Naive thymus-derived CD8-positive, alpha-beta T cell (primary cell): ENCODE measurements at regions not wholly inside any gene's neighbourhood (a gene's known extent, or its start where the extent isn't known, plus 50 kb on each side); places are given as distances from the start of the nearest gene placed in this dataset.

Source experiments
- ATAC-seq, 2 donors: fragments of 150-1000 bp; cut with Tn5 transposase in 1 of 2; sonication (Bioruptor Pico), chemical (Tn5 transposase) in 1 of 2; 1 replicate in 1 of 2; 2 replicates in 1 of 2; pipeline ENCODE4 v1.10.0; 2021; ENCODE audit warnings: mild to moderate bottlenecking in 2 of 2, moderate library complexity in 2 of 2
- POLR2A ChIA-PET: fragments of 350-600 bp; sonication (Branson Sonifier 250); formaldehyde crosslinking; loops from one replicate; lab custom pipeline; 2021; ENCODE audit warnings: antibody characterized with exemption; lab: Charles Lee
- DNase-seq, 10 donors: peaks; one replicate each; pipeline versions ENCODE4 v3.0.0 to v3.0.0-alpha.2; 2020 to 2022
- H3K27ac Mint-ChIP-seq, 10 donors: one replicate each; pipeline ENCODE4 v1.8.0; 2020 to 2022; ENCODE audit warnings: mild to moderate bottlenecking in 10 of 10, mixed read lengths in 10 of 10, moderate library complexity in 4 of 10, inconsistent platforms in 1 of 10
- H3K27me3 Mint-ChIP-seq, 5 donors: one replicate each; pipeline ENCODE4 v1.8.0; 2021 to 2022; ENCODE audit warnings: mixed read lengths in 5 of 5
- H3K36me3 Mint-ChIP-seq, 3 donors: one replicate each; pipeline ENCODE4 v1.8.0; 2020 to 2022; ENCODE audit warnings: mixed read lengths in 3 of 3, mild to moderate bottlenecking in 2 of 3, inconsistent platforms in 1 of 3
- H3K4me1 Mint-ChIP-seq, 4 donors: one replicate each; pipeline ENCODE4 v1.8.0; 2021 to 2022; ENCODE audit warnings: mixed read lengths in 4 of 4
- H3K4me3 Mint-ChIP-seq, 10 donors: one replicate each; pipeline ENCODE4 v1.8.0; 2020 to 2022; ENCODE audit warnings: mild to moderate bottlenecking in 10 of 10, mixed read lengths in 10 of 10, moderate library complexity in 6 of 10, inconsistent platforms in 1 of 10
- H3K9me3 Mint-ChIP-seq, 9 donors: one replicate each; pipeline ENCODE4 v1.8.0; 2020 to 2022; ENCODE audit warnings: mixed read lengths in 9 of 9, mild to moderate bottlenecking in 3 of 9, inconsistent platforms in 1 of 9, moderate library complexity in 1 of 9

DNA sequence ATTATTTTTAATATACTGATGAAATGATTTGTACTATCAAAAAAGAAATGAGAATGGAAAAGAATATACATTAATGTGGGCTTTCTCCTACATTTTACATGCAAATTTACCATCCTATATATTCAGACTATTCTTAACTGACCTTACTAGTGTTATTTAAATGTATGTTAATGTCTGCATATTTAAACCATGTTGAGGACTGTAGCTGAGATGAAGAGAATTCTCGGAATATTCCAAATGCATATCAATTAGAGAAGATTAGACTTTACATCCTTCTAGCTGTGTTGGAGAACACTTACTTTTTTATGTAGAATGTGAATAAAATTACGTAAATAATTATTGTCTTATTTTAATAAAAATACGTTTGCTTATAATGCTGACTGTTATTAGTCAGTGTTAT lies 990.1 kb upstream of the LRFN5 start:
- peaks cover 0 to 3% (median 0%) of the 10 kb centered on the region in 5 donors for H3K27me3 Mint-ChIP-seq
- peaks cover 0 to 15% (median 2%) of the 10 kb centered on the region in 9 donors for H3K9me3 Mint-ChIP-seq
- H3K4me1 Mint-ChIP-seq, result no peaks in the 10 kb centered on the region
- no peak for ATAC-seq
- DNase-seq, result no peak
- no peaks in the 10 kb centered on the region for H3K36me3 Mint-ChIP-seq
- H3K27ac Mint-ChIP-seq, result no peak overlapping the region
- no peak overlapping the region for H3K4me3 Mint-ChIP-seq
- POLR2A ChIA-PET, result no interaction called here

- ATAC-seq (no peak), DNase-seq (no peak)
- H3K9me3 Mint-ChIP-seq, result peaks cover 0 to 4% (median 0%) of the 10 kb centered on the region in 9 donors
- no peaks in the 10 kb centered on the region for H3K27me3 Mint-ChIP-seq
- no peak overlapping the region for H3K27ac Mint-ChIP-seq
- no peaks in the 10 kb centered on the region for H3K36me3 Mint-ChIP-seq
- no peaks in the 10 kb centered on the region for H3K4me1 Mint-ChIP-seq
- POLR2A ChIA-PET, result no interaction called here
- no peak overlapping the region for H3K4me3 Mint-ChIP-seq
Measured at GRCh38 chr14:40601063-40601462, 1005.6 kb upstream of the LRFN5 start.

DNA sequence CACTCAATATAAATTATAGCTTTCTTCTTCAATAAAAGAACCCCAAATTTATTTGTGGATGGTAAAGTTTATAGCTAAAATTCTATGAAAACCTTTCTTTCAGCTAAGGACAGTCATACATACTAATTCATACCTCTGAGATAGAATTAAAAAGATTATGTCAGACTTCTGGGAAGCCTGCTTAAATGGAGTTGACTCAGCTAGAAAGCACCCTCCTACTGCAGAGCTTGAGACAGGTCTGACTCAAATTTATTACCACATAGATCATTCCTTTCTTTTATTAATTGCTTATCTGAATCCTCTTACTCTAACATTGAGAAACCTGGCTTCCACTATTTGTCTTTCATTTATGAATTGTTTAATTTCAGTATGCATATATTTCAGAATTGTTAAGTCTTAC lies 1007.0 kb upstream of the LRFN5 start:
- Mint-ChIP-seq H3K36me3 (no peaks in the 10 kb centered on the region), H3K27ac (no peak overlapping the region), H3K4me3 (no peak overlapping the region), H3K9me3 (peaks cover 0 to 2% (median 0%) of the 10 kb centered on the region in 9 donors), H3K4me1 (no peaks in the 10 kb centered on the region), H3K27me3 (no peaks in the 10 kb centered on the region)
- no peak for DNase-seq
- ATAC-seq, result no peak
- POLR2A ChIA-PET, result no interaction called here

DNA sequence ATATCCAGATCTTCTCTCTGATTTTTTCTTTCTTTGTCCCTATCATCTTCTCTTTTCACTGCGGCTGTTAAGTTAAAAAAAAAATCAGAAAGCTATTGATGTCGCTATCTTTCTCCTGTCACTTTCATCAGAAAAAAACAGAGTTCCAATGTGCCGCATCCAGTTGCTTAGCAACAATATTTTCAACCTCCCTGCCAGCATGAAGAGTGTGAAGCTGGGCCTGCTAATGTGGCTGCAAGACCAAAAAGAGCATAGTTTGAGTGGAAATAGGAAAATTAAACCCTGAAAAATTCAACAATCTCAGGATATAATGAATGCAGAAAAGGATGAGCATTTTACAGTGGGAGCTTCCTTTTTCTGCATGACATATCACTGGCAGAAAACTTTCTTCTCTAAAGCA lies 1025.4 kb upstream of the LRFN5 start:
- DNase-seq (no peak), ATAC-seq (no peak)
- Mint-ChIP-seq H3K9me3 (peaks cover 0 to 7% (median 0%) of the 10 kb centered on the region in 9 donors), H3K36me3 (no peaks in the 10 kb centered on the region), H3K4me3 (no peak overlapping the region), H3K4me1 (no peaks in the 10 kb centered on the region), H3K27ac (no peak overlapping the region), H3K27me3 (no peaks in the 10 kb centered on the region)
- POLR2A ChIA-PET, result no interaction called here

- DNase-seq, result no peak
- no peak overlapping the region for H3K27ac Mint-ChIP-seq
- no peak overlapping the region for H3K4me3 Mint-ChIP-seq
- peaks cover 0 to 4% (median 0%) of the 10 kb centered on the region in 5 donors for H3K27me3 Mint-ChIP-seq
- H3K36me3 Mint-ChIP-seq, result no peaks in the 10 kb centered on the region
- no peak for ATAC-seq
- no peaks in the 10 kb centered on the region for H3K4me1 Mint-ChIP-seq
- H3K9me3 Mint-ChIP-seq, result peaks cover 0 to 10% (median 5%) of the 10 kb centered on the region in 9 donors
- POLR2A ChIA-PET, result no interaction called here
Measured at GRCh38 chr14:40576880-40577478, 1029.7 kb upstream of the LRFN5 start.

GRCh38 chr14:40574780-40575179 lies 1031.9 kb upstream of the LRFN5 start:
- no peak for DNase-seq
- Mint-ChIP-seq H3K36me3 (no peaks in the 10 kb centered on the region), H3K27ac (no peak overlapping the region), H3K4me1 (no peaks in the 10 kb centered on the region), H3K4me3 (no peak overlapping the region), H3K9me3 (peaks cover 0 to 10% (median 5%) of the 10 kb centered on the region in 9 donors), H3K27me3 (peaks cover 0 to 4% (median 0%) of the 10 kb centered on the region in 5 donors)
- ATAC-seq, result no peak
- POLR2A ChIA-PET, result no interaction called here

GRCh38 chr14:40525314-40525713 lies 1081.4 kb upstream of the LRFN5 start:
- no peak for ATAC-seq
- POLR2A ChIA-PET, result no interaction called here
- Mint-ChIP-seq H3K4me3 (no peak overlapping the region), H3K9me3 (peaks cover 0 to 6% (median 0%) of the 10 kb centered on the region in 9 donors), H3K27me3 (peaks cover 0 to 2% (median 0%) of the 10 kb centered on the region in 5 donors), H3K36me3 (no peaks in the 10 kb centered on the region), H3K4me1 (no peaks in the 10 kb centered on the region), H3K27ac (no peak overlapping the region)
- DNase-seq, result no peak

GRCh38 chr14:40523123-40523522 lies 1083.6 kb upstream of the LRFN5 start:
- peaks cover 0 to 6% (median 0%) of the 10 kb centered on the region in 9 donors for H3K9me3 Mint-ChIP-seq
- no peaks in the 10 kb centered on the region for H3K27me3 Mint-ChIP-seq
- no peak overlapping the region for H3K4me3 Mint-ChIP-seq
- ATAC-seq, result no peak
- H3K27ac Mint-ChIP-seq, result no peak overlapping the region
- DNase-seq, result no peak
- POLR2A ChIA-PET, result no interaction called here
- no peaks in the 10 kb centered on the region for H3K4me1 Mint-ChIP-seq
- H3K36me3 Mint-ChIP-seq, result no peaks in the 10 kb centered on the region

DNA sequence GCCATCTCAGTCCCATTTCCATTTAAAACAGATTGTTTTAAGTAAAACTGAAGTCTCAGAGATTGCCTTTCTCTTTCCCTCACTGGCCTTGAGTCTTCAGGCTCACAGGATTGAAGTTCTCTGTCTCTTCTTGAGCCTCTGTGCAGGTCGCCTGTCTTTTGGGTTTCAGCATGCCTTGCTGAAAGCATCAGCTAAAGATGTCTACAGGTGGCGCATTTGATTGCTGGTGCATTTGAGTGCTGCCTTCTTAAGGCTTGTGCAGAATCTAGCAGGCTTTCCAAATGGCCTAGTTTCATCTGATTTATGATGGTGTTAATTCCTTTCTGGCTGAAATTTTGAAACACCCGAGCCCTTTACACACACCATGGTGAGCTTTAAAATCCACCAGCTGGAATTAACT lies 1062.2 kb upstream of the FBXO33 start:
- peaks cover 0 to 5% (median 0%) of the 10 kb centered on the region in 9 donors for H3K9me3 Mint-ChIP-seq
- no peaks in the 10 kb centered on the region for H3K36me3 Mint-ChIP-seq
- H3K4me3 Mint-ChIP-seq, result no peak overlapping the region
- H3K27me3 Mint-ChIP-seq, result no peaks in the 10 kb centered on the region
- DNase-seq (no peak), ATAC-seq (no peak)
- H3K4me1 Mint-ChIP-seq, result no peaks in the 10 kb centered on the region
- no peak overlapping the region for H3K27ac Mint-ChIP-seq
- POLR2A ChIA-PET, result no interaction called here

DNA sequence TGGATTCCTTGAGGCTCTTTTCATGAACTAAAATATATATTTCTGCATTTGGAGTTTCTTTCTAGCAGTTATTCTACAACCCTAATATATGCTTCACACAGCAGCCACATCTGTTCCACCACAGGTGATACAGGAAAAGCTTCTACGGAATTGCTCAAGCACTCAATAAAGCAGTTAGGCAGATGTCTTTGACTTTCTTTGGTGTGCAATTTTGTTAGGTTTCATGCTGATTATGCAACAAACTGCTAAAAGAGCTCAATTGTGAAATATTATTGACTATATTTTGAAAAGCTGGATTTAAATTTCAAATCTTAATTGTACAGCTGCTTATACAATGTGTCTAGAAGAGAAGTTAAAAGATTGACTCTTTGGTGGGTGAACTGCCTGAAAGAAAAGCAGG lies 1055.6 kb upstream of the FBXO33 start:
- Mint-ChIP-seq H3K27me3 (no peaks in the 10 kb centered on the region), H3K27ac (no peak overlapping the region), H3K36me3 (no peaks in the 10 kb centered on the region), H3K4me3 (no peak overlapping the region), H3K9me3 (peaks cover 0 to 6% (median 0%) of the 10 kb centered on the region in 9 donors), H3K4me1 (no peaks in the 10 kb centered on the region)
- POLR2A ChIA-PET, result no interaction called here
- DNase-seq (no peak), ATAC-seq (no peak)

- H3K4me1 Mint-ChIP-seq, result no peaks in the 10 kb centered on the region
- H3K27me3 Mint-ChIP-seq, result no peaks in the 10 kb centered on the region
- no peak for ATAC-seq
- no peak for DNase-seq
- no peaks in the 10 kb centered on the region for H3K36me3 Mint-ChIP-seq
- H3K4me3 Mint-ChIP-seq, result no peak overlapping the region
- peaks cover 0 to 2% (median 0%) of the 10 kb centered on the region in 9 donors for H3K9me3 Mint-ChIP-seq
- POLR2A ChIA-PET, result no interaction called here
- H3K27ac Mint-ChIP-seq, result no peak overlapping the region
Measured at GRCh38 chr14:40485688-40486087, 1053.5 kb upstream of the FBXO33 start.

DNA sequence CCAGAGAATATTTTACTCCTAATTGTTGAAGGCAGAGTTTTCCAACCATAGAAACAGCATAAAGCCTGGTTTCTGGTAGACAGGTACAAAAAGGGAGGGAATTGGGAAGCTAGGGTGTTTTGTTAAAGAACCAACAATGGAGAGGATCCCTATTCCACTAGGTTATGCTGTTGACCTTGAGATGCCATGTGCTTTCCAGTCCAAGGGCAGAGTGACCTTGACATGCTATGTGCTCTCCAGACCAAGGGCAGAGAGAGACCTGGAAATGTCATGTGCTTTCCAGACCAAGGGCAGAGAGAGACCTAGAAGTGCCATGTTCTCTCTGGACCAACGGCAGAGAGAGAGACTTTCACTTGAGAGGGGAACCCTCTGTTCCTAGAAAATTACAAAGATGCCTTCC lies 1043.8 kb upstream of the FBXO33 start:
- Mint-ChIP-seq H3K9me3 (peaks cover 13 to 55% (median 26%) of the 10 kb centered on the region in 9 donors), H3K4me1 (no peaks in the 10 kb centered on the region), H3K27ac (no peak overlapping the region), H3K4me3 (no peak overlapping the region), H3K27me3 (no peaks in the 10 kb centered on the region), H3K36me3 (peaks cover 0 to 14% (median 2%) of the 10 kb centered on the region in 3 donors)
- POLR2A ChIA-PET, result no interaction called here
- ATAC-seq (no peak), DNase-seq (no peak)

DNA sequence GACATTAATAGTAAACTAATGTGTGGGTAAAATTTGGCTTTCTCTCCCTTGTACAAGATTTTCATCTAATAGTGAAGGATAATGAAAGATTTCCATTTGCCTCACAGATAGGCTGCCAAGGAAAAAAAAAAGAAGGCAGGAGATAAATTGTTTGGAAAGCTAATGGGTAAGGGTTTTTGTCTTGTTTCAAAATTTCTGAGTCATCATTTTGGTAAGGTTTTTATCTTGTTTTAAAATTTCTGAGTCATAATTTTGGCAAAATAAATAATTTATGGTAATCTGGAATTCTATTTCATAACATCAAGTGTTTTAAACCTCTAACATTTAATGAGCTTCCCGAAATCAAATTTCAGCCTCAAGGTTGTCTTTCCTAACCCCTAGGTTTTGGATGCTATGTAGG lies 1035.7 kb upstream of the FBXO33 start:
- Mint-ChIP-seq H3K36me3 (no peaks in the 10 kb centered on the region), H3K9me3 (peaks cover 0 to 48% (median 16%) of the 10 kb centered on the region in 9 donors), H3K27ac (no peak overlapping the region), H3K4me3 (no peak overlapping the region), H3K27me3 (no peaks in the 10 kb centered on the region), H3K4me1 (no peaks in the 10 kb centered on the region)
- POLR2A ChIA-PET, result no interaction called here
- ATAC-seq (no peak), DNase-seq (no peak)

- POLR2A ChIA-PET, result no interaction called here
- Mint-ChIP-seq H3K27ac (peak overlapping the region in 1 of 10 donors; percentile 52), H3K27me3 (no peaks in the 10 kb centered on the region), H3K4me1 (no peaks in the 10 kb centered on the region), H3K36me3 (no peaks in the 10 kb centered on the region), H3K4me3 (no peak overlapping the region), H3K9me3 (peaks cover 0 to 34% (median 10%) of the 10 kb centered on the region in 9 donors)
- no peak for DNase-seq
- no peak for ATAC-seq
Measured at GRCh38 chr14:40464531-40464930, 1032.3 kb upstream of the FBXO33 start.
